HFF-Myc (cell line): ENCODE measurements at regions not wholly inside any gene's neighbourhood (a gene's known extent, or its start where the extent isn't known, plus 50 kb on each side); places are given as distances from the start of the nearest gene placed in this dataset.

ENCODE experiments used
- DNase-seq: peaks from one replicate; pipeline ENCODE4 v3.0.0-alpha.2; 2011; ENCODE audit warnings: low read depth; ENCODE audit errors: extremely low read depth
- H3K4me3 ChIP-seq: replicated peaks from 2 replicates; pipeline ENCODE4 v1.5.1; 2011; ENCODE audit warnings: low read depth, mild to moderate bottlenecking, control low read depth, low read length
- CTCF ChIP-seq: IDR thresholded peaks from 2 replicates; pipeline ENCODE4 v1.5.1; 2012; ENCODE audit warnings: mild to moderate bottlenecking, low read depth, low read length, control low read depth; ENCODE audit errors: missing control alignments

GRCh38 chr16:17939122-17939536 lies 397.4 kb downstream of the NPIPA8 start:
- H3K4me3 ChIP-seq, result no peak overlapping the region
- no peak for TF ChIP-seq CTCF
- no peak for DNase-seq

GRCh38 chr16:17938546-17938945 lies 398.0 kb downstream of the NPIPA8 start:
- no peak for DNase-seq
- no peak overlapping the region for H3K4me3 ChIP-seq
- no peak for TF ChIP-seq CTCF

GRCh38 chr16:17936766-17937402 lies 399.7 kb downstream of the NPIPA8 start:
- H3K4me3 ChIP-seq, result no peak overlapping the region
- no peak for TF ChIP-seq CTCF
- no peak for DNase-seq

GRCh38 chr16:17930280-17930679 lies 406.3 kb downstream of the NPIPA8 start:
- no peak for DNase-seq
- TF ChIP-seq CTCF, result no peak
- H3K4me3 ChIP-seq, result no peak overlapping the region

GRCh38 chr16:17926866-17927399 lies 409.6 kb downstream of the NPIPA8 start:
- no peak for DNase-seq
- no peak for TF ChIP-seq CTCF
- no peak overlapping the region for H3K4me3 ChIP-seq

GRCh38 chr16:17926461-17926860 lies 410.1 kb downstream of the NPIPA8 start:
- TF ChIP-seq CTCF, result no peak
- no peak for DNase-seq
- H3K4me3 ChIP-seq, result no peak overlapping the region

GRCh38 chr16:17925761-17926160 lies 410.8 kb downstream of the NPIPA8 start:
- TF ChIP-seq CTCF, result no peak
- H3K4me3 ChIP-seq, result no peak overlapping the region
- no peak for DNase-seq
